ENCODE measurements at regions not wholly inside any gene's neighbourhood (a gene's known extent, or its start where the extent isn't known, plus 50 kb on each side); places are given as distances from the start of the nearest gene placed in this dataset.
"Not testable (repeated sequence)": the region's sequence is repeated elsewhere in the genome, so short reads cannot be mapped to it uniquely, and the experiment has no call there.

DNA sequence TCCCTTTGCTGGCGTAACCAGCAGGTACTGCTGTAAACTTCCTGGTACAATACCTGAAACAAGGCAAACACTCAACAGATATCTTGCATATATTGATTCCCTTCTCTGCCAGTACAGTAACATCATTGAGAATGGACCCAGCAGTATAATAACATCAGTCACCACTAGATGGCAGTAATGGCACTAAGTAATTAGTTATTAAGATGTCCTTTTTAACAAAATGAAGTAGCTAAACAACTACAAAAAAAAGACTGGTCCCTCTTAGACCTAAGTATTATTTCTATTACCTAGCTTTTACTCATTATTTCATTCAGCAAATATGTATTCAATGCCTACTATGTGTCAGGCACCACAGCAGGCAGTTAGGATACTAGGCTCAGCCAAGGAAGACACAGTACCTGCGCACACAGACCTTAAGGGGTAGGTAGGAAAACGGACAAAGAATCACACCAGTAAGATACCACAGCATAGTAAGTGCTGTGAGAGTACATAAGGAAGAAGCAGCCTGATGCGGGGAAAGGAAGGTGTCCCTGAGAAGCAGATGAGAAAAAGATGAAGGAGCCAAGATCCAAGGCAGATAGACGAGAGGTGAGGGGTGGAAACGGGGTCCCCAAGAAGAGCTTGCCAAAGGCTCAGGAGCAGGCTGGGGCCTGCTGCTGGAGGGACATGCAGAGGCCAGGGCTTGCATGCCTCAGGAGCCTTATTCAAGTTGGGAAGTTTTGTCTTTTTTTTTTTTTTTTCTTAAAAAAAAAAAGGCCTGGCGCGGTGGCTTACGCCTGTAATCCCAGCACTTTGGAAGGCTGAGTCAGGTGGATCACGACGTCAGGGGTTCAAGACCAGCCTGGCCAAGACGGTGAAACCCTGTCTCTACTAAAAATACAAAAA is 102.7 kb upstream of the CHD2 start:
- peak overlapping the region; percentile 34; the same call in 1 of the 2 replicates for H3K27ac ChIP-seq
- no peak for TF ChIP-seq ZFX (IDR thresholded peaks at IDR 0.05; ENCODE audit: borderline replicate concordance)
- TF ChIP-seq, protein P1, sequence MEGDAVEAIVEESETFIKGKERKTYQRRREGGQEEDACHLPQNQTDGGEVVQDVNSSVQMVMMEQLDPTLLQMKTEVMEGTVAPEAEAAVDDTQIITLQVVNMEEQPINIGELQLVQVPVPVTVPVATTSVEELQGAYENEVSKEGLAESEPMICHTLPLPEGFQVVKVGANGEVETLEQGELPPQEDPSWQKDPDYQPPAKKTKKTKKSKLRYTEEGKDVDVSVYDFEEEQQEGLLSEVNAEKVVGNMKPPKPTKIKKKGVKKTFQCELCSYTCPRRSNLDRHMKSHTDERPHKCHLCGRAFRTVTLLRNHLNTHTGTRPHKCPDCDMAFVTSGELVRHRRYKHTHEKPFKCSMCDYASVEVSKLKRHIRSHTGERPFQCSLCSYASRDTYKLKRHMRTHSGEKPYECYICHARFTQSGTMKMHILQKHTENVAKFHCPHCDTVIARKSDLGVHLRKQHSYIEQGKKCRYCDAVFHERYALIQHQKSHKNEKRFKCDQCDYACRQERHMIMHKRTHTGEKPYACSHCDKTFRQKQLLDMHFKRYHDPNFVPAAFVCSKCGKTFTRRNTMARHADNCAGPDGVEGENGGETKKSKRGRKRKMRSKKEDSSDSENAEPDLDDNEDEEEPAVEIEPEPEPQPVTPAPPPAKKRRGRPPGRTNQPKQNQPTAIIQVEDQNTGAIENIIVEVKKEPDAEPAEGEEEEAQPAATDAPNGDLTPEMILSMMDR (IDR thresholded peaks at IDR 0.05) = peak; percentile 84

DNA sequence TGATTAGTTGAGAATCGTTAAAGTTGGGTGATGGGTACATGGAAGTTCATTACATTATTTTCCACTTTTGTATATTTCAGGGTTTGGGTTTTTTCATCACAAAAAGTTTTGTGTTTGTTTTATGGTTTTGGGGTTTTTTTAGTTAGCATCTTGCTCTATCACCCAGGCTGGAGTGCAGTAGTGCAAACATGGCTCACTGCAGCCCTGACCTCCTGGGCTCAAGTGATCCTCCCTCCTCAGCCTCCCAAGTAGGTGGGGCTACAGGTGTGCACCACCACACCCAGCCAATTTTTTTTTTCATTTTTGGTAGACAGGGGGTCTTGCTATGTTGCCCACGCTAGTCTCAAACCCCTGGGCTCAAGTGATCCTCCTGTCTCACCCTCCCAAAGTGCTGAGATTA is 100.1 kb upstream of the CHD2 start:
- TF ChIP-seq ZFX (IDR thresholded peaks at IDR 0.05; ENCODE audit: borderline replicate concordance) = no peak
- TF ChIP-seq, protein P1 (IDR thresholded peaks at IDR 0.05) = no peak
- H3K27ac ChIP-seq = no peak overlapping the region

DNA sequence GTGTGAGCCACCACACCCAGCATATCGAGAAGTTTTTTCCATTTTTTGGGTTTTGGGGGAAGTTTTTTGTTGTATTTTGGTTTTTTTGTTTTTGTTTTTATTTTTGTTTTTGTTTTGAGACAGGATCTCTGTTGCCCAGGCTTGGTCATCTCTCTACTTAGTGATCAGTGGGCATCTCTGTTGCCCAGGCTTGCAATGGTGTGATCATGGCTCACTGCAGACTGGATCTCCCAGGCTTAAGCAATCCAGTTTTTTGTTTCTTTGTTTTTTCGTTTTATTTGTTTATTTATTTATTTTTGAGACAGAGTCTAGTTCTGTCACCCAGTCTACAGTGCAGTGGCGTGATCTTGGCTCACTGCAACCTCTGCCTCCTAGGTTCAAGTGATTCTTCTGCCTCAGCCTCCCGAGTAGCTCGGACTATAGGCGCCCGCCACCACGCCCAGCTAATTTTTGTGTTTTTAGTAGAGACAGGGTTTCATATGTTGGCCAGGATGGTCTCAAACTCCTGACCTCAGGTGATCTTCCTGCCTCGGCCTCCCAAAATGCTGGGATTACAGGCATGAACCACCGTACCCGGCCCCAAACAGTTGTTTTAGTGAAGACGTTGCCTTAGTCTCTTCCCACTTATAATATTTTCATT is 99.6 kb upstream of the CHD2 start:
- H3K27ac ChIP-seq = not testable (repeated sequence)

DNA sequence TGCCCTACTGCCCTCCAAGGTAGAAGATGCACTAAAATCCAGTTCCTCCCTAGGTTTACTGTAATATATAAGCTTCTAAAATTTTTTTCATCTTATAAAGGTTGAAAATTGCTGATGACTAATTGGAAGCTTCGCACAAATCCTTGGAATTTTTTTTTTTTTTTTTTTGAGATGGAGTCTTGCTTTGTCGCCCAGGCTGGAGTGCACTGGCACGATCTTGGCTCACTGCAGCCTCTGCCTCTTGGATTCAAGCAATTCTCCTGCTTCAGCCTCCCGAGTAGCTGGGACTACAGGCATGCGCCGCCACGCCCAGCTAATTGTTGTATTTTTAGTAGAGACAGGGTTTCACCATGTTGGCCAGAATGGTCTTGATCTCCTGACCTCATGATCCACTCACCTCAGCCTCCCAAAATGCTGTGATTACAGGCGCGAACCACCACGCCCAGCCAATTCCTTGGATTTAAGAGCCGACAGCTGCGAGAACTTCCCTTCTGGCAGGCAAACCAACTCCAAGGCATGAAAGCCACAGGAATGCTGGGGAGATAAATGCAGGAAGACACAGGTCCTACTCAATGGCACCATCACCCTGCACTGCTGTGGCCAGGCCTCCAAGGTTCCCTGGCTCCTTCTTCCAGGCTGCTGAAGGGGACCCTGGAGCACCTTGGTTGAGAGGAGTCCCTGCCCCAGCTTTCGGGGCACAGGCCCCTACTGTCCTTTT is 98.9 kb upstream of the CHD2 start:
- not testable (repeated sequence) for H3K27ac ChIP-seq

DNA sequence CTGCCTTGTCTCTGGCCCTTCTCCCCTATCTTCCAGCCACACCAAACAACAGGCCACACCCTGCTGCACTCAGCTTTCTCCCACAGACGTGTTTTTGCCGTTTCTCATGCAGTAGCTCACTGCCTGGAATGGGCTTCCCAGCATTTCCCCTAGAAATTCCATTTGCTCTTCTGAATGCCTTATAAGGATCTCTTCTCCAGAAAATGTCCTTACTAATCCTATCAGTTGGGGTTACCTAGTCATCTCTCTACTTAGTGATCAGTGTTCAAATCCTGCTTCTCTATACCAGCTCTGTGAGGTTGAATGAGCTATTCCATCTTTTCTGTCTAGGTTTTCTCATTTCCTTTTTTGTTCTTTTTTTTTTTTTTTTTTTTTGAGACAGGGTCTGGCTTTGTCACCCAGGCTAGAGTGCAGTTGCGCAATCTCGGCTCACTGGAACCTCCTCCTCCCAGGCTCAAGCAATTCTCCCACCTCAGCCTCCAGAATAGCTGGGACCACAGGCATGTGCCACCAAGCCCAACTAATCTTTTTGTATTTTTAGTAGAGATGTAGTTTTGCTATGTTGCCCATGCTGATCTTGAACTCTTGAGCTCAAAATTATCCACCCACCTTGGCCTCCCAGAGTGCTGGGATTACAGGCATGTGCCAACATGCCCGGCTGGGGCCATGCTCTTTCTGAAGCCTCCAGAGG is 98.2 kb upstream of the CHD2 start:
- no peak overlapping the region for H3K27ac ChIP-seq
- no peak for TF ChIP-seq ZFX (IDR thresholded peaks at IDR 0.05; ENCODE audit: borderline replicate concordance)
- TF ChIP-seq, protein P1 (IDR thresholded peaks at IDR 0.05) = no peak

DNA sequence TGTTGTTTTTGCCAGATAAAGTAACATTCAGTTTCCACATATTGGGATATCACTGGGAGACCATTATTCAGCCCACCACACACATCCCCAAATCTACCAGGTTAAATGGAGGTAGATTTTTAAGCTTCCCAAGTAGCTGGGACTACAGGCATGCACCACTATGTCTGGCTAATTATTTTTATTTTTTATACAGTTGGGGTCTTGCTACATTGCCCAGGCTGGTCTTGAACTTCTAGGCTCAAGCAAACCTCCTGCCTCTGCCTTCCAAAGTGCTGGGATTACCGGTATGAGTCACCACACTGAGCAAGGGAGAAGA is 96.6 kb upstream of the CHD2 start:
- H3K27ac ChIP-seq = peak overlapping the region; percentile 68
- TF ChIP-seq ZFX (IDR thresholded peaks at IDR 0.05; ENCODE audit: borderline replicate concordance) = no peak
- TF ChIP-seq, protein P1 (IDR thresholded peaks at IDR 0.05) = no peak

DNA sequence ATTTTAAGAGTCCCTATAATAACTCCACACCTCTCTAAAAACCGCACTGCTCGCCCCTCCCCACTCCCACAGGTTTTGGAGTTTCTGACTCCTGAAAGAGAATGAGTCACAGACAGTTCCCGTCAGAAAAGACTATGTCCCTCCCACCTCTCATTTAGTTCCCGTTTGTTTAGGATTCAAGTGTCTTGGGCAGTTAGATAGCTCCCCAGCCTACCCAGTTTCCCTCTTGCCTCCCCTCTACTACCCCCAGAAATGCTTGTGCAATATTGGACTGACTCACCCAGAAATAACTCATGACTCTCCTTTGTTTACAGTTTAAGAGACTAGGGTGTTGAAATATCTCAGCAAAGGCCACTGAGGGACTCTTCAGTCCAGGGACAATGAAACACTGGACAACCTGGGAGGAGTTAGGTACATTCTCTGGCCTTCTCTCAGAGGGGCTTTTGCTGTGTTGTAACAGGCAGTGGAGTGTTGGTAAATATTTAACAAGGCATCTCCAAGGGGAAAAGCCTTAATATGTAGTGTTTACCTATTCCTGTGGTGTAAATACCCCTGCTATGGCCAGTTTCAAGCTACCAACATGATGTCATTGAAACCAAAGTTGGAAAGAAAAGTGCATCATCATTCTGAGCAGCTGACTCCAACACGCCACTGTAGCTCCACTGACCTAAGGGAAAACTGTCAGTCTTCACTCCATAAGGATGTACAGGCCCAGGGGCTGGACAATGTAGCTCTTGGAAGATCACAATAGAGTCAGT is 96.1 kb upstream of the CHD2 start:
- H3K27ac ChIP-seq = peak overlapping the region; percentile 68
- no peak for TF ChIP-seq ZFX (IDR thresholded peaks at IDR 0.05; ENCODE audit: borderline replicate concordance)
- TF ChIP-seq, protein P1 (IDR thresholded peaks at IDR 0.05) = no peak

DNA sequence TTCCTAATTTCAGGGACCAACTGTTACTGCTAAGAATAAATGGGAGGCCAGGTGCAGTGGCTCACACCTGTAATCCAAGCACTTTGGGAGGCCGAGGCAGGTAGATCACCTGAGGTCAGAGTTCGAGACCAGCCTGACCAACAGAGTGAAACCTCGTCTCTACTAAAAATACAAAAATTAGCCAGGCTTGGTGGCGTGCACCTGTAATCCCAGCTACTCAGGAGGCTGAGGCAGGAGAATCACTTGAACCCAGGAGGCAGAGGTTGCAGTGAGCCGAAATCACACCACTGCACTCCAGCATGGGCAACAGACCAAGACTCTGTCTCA is 95.6 kb upstream of the CHD2 start:
- peak overlapping the region; percentile 68 for H3K27ac ChIP-seq

All from 22Rv1 (cell line).